ENCODE measurements at regions not wholly inside any gene's neighbourhood (a gene's known extent, or its start where the extent isn't known, plus 50 kb on each side); places are given as distances from the start of the nearest gene placed in this dataset.
A peak's percentile ranks its signal among the peaks of the same experiment; 100 is the strongest.

- no peak overlapping the region for H3K4me3 ChIP-seq (ENCODE audit: low read length)
- no peak for TF ChIP-seq CTCF (IDR thresholded peaks at IDR 0.05; ENCODE audit: insufficient read depth, low read depth, low read length, missing control alignments)
- DNase-seq (ENCODE audit: low read depth): no peak
Measured at GRCh38 chr5:61262080-61262479, 70.0 kb upstream of the ZSWIM6 start.

DNA sequence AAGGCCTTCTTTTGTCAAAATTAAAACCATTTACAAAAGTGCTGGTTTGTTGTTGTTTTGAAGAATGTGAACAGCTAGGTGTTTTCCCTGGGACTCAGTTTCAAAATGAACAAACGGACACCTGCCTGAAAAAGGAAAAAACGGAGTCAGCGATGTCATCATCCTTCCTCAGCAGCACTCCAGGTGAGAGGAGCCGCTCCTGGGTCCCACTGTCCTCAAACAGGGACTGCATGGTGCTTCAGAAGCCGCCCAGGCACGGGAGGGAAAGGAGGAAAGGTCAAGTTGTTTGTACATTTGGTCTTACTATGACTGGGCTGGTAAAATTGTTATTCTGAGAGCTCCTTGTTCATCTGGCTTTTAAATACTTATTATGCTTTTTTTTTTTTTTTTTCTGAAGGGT lies 69.0 kb upstream of the ZSWIM6 start:
- H3K4me3 ChIP-seq (ENCODE audit: low read length): no peak overlapping the region
- DNase-seq (ENCODE audit: low read depth): no peak
- no peak for TF ChIP-seq CTCF (IDR thresholded peaks at IDR 0.05; ENCODE audit: insufficient read depth, low read depth, low read length, missing control alignments)

DNA sequence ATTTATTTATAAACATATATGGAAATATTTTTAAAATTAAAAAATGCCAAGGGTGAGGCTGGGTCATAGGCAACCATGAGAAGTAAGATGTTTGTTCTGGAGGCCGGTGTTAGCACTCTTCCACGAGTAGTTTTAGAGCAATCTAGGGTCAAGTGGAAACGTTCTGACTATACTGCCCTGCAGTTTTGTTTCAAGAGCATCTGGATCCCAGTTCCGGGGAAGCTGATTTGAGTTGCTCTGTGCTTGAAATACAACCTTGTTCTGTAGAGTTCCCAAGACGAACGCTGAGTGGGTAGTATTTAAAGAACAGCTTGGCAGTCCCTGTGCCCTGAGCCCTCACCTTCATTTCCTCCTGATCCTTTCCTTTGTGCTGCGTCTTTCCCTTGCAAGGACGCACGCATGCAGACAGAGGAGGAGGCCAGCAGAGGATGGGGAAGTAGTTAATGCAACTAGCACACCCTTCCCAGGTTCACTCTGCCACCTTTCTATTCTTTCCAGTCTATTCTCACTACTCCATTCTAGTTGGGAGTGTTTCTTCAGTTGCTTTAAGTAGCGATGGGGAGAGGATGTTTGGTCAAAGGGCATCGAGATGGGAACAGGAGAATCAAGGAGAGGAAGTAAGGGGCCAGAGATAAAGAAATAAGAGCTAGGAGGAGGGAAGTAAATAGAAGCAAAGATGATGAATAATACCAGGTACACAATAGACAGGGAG lies 68.3 kb upstream of the ZSWIM6 start:
- TF ChIP-seq CTCF (IDR thresholded peaks at IDR 0.05; ENCODE audit: insufficient read depth, low read depth, low read length, missing control alignments): no peak
- DNase-seq (ENCODE audit: low read depth): no peak
- H3K4me3 ChIP-seq (ENCODE audit: low read length): no peak overlapping the region

DNA sequence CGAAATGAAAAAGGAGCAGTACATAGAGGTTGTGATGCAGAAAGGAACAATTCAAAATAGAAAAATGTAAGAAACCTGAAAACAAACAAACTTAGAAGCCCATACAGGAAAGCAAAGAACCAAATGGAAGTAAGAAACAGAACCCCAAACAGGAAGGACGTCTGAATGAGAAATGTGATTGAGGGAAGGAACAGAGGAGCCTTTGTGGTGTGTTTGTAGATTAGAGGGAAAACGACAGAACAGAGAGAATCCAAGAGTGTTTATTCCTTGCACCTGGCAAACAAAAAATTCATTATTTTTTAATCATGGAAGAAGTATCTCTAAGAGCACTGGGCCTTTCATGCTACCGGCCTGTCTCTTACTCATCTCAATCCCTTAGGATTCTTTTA lies 67.8 kb upstream of the ZSWIM6 start:
- TF ChIP-seq CTCF (IDR thresholded peaks at IDR 0.05; ENCODE audit: insufficient read depth, low read depth, low read length, missing control alignments): no peak
- H3K4me3 ChIP-seq (ENCODE audit: low read length): no peak overlapping the region
- DNase-seq (ENCODE audit: low read depth): no peak

- TF ChIP-seq CTCF (IDR thresholded peaks at IDR 0.05; ENCODE audit: insufficient read depth, low read depth, low read length, missing control alignments): no peak
- H3K4me3 ChIP-seq (ENCODE audit: low read length): no peak overlapping the region
- no peak for DNase-seq (ENCODE audit: low read depth)
Measured at GRCh38 chr5:61267116-61267515, 64.9 kb upstream of the ZSWIM6 start.

DNA sequence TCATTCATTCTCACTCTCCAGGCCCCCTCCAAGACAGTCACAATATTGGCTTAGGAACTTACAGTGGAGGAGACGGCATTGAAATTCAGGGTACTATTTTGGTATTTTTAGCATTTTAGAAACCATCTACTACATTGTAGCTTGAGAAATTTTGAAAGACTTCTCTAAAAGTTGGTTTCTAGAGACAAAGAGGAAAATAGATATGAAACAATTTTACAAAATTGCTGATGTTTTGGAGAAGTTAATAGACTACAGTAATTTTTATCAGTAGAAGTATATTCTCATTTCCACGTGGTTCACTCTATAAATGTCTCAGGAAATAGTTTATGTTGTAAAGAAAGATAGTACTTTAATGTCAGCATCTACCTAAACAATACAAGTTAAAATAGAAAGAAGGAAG lies 63.2 kb upstream of the ZSWIM6 start:
- TF ChIP-seq CTCF (IDR thresholded peaks at IDR 0.05; ENCODE audit: insufficient read depth, low read depth, low read length, missing control alignments): no peak
- no peak for DNase-seq (ENCODE audit: low read depth)
- no peak overlapping the region for H3K4me3 ChIP-seq (ENCODE audit: low read length)

DNA sequence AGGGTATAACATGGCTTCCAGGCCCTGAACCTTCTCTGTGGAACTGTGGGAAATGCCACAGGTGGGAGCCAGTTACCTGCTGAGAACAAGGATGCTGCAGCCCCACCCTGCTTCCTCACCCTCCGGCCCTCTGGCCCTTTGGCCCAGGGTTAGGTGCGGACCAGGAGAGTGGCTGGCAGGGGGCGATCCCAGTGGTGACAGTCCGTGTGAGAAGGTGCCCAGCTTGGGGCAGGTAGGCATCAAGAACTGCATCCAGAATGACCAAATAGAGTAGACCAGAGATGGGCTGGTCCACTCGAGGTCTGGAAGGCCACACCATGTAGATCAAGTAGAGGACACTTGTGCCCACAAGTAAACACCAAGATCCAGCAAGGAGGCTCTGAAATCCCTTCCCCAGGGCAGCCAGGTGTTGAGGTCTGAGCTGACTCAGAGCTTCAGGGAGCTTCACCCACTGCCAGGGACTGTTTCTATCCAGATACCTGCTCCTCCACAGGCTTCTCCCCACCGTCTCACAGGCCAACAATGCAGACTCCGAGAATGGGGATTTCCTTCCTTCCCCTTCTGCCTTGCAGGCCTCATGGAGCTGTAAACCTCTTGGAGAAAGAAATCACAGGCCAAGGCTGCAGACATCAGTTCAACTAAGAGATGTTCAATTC lies 61.4 kb upstream of the ZSWIM6 start:
- no peak overlapping the region for H3K4me3 ChIP-seq (ENCODE audit: low read length)
- TF ChIP-seq CTCF (IDR thresholded peaks at IDR 0.05; ENCODE audit: insufficient read depth, low read depth, low read length, missing control alignments): no peak
- peak; percentile 33 for DNase-seq (ENCODE audit: low read depth)
